ENCODE measurements at regions not wholly inside any gene's neighbourhood (a gene's known extent, or its start where the extent isn't known, plus 50 kb on each side); places are given as distances from the start of the nearest gene placed in this dataset.

DNA sequence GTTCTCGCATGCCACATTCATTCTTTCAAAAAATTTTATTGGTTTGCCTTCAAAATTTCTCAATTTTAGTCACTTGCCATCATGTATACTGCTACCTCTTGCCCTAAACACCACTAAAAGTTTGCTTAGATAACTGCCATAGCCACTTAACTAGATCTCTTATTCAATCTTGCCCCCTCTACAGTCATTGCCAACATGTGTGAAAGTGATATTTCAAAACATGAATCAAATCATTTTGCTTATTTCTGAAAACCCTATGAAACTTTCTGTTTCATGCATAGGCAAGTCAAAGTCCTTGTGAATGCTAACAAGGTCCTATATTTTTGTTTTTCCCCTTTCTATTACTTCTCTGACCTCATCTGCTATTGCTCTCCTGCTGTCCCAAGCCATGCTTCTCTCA lies 397.1 kb downstream of the KCNJ3 start:
- TF ChIP-seq, protein P1, sequence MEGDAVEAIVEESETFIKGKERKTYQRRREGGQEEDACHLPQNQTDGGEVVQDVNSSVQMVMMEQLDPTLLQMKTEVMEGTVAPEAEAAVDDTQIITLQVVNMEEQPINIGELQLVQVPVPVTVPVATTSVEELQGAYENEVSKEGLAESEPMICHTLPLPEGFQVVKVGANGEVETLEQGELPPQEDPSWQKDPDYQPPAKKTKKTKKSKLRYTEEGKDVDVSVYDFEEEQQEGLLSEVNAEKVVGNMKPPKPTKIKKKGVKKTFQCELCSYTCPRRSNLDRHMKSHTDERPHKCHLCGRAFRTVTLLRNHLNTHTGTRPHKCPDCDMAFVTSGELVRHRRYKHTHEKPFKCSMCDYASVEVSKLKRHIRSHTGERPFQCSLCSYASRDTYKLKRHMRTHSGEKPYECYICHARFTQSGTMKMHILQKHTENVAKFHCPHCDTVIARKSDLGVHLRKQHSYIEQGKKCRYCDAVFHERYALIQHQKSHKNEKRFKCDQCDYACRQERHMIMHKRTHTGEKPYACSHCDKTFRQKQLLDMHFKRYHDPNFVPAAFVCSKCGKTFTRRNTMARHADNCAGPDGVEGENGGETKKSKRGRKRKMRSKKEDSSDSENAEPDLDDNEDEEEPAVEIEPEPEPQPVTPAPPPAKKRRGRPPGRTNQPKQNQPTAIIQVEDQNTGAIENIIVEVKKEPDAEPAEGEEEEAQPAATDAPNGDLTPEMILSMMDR (IDR thresholded peaks at IDR 0.05): no peak
- no peak for TF ChIP-seq POLR2A (IDR thresholded peaks at IDR 0.05)

Measured in testis (tissue), 2 donors.